Colonic mucosa (tissue), 4 donors: ENCODE measurements at regions not wholly inside any gene's neighbourhood (a gene's known extent, or its start where the extent isn't known, plus 50 kb on each side); places are given as distances from the start of the nearest gene placed in this dataset.

ENCODE experiments used
- DNase-seq: peaks from one replicate; pipeline ENCODE4 v3.0.0-alpha.2; 2020
- H3K27ac ChIP-seq: fragments of 200-600 bp; one replicate; pipeline ENCODE4 v1.8.0; 2021
- H3K27me3 ChIP-seq: fragments of 200-600 bp; one replicate; pipeline ENCODE4 v1.8.0; 2021
- H3K36me3 ChIP-seq: fragments of 200-600 bp; one replicate; pipeline ENCODE4 v1.8.0; 2021
- H3K4me1 ChIP-seq: fragments of 200-600 bp; one replicate; pipeline ENCODE4 v1.8.0; 2021; ENCODE audit warnings: mild to moderate bottlenecking
- H3K4me3 ChIP-seq: fragments of 200-600 bp; one replicate; pipeline ENCODE4 v1.8.0; 2021
- H3K9ac ChIP-seq, 2 donors: one replicate each; pipeline ENCODE4 v1.7.0; 2013; ENCODE audit warnings: control low read depth in 2 of 2, low read depth in 2 of 2, low read length in 2 of 2
- H3K9me3 ChIP-seq: fragments of 200-600 bp; one replicate; pipeline ENCODE4 v1.8.0; 2021
- intact Hi-C: fragments of 100-400 bp; cut with DNase I; formaldehyde crosslinking; loops from one replicate; pipeline ENCODE4 v1.14.1; 2022
- TF ChIP-seq, protein P1 (sequence below): fragments of 200-600 bp; IDR thresholded peaks from one replicate; pipeline ENCODE4 v1.8.0; 2022; ENCODE audit warnings: antibody characterized with exemption, mild to moderate bottlenecking
- donor health status: healthy.
- donor health status: DM: no; HTN: no; CAD: no.
- donor health status: DM: no; HTN: no; CAD: no.

GRCh38 chr12:83386527-83387264 is 700.0 kb downstream of the TMTC2 start:
- TF ChIP-seq, protein P1, sequence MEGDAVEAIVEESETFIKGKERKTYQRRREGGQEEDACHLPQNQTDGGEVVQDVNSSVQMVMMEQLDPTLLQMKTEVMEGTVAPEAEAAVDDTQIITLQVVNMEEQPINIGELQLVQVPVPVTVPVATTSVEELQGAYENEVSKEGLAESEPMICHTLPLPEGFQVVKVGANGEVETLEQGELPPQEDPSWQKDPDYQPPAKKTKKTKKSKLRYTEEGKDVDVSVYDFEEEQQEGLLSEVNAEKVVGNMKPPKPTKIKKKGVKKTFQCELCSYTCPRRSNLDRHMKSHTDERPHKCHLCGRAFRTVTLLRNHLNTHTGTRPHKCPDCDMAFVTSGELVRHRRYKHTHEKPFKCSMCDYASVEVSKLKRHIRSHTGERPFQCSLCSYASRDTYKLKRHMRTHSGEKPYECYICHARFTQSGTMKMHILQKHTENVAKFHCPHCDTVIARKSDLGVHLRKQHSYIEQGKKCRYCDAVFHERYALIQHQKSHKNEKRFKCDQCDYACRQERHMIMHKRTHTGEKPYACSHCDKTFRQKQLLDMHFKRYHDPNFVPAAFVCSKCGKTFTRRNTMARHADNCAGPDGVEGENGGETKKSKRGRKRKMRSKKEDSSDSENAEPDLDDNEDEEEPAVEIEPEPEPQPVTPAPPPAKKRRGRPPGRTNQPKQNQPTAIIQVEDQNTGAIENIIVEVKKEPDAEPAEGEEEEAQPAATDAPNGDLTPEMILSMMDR, result no peak
- DNase-seq, result no peak
- no peaks in the 10 kb centered on the region for H3K9me3 ChIP-seq
- H3K27ac ChIP-seq, result no peak overlapping the region
- no peaks in the 10 kb centered on the region for H3K4me1 ChIP-seq
- no peak overlapping the region for H3K4me3 ChIP-seq
- no peaks in the 10 kb centered on the region for H3K36me3 ChIP-seq
- no peaks in the 10 kb centered on the region for H3K27me3 ChIP-seq
- H3K9ac ChIP-seq, result no peak overlapping the region
- intact Hi-C loops, result no loop called here

GRCh38 chr12:83378186-83378727 is 691.6 kb downstream of the TMTC2 start:
- Histone ChIP-seq H3K4me3 (no peak overlapping the region), H3K9me3 (no peaks in the 10 kb centered on the region), H3K9ac (no peak overlapping the region), H3K27me3 (no peaks in the 10 kb centered on the region), H3K36me3 (no peaks in the 10 kb centered on the region), H3K4me1 (no peaks in the 10 kb centered on the region), H3K27ac (no peak overlapping the region)
- intact Hi-C loops, result no loop called here
- DNase-seq, result no peak
- TF ChIP-seq, protein P1, result no peak

DNA sequence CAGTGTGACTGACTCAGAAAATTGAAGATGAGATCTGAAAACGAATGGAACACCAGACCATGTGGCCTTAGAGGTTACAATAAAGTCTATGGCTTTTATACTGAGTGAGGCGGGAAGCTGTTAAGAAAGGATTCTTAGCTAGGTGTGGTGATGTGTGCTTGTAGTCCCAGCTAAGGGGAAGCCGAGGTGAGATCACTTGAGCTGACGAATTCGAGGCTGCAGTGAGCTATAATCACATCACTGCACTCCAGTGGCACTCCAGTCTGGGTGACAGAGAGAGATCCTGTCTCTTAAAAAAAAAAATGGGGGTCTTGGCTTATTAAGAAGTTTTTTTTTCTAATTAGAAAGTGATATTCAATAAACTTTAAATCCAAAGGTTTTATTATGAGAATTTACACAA is 678.6 kb downstream of the TMTC2 start:
- Histone ChIP-seq H3K9me3 (no peaks in the 10 kb centered on the region), H3K36me3 (no peaks in the 10 kb centered on the region), H3K9ac (no peak overlapping the region), H3K4me3 (no peak overlapping the region), H3K4me1 (no peaks in the 10 kb centered on the region), H3K27ac (no peak overlapping the region), H3K27me3 (no peaks in the 10 kb centered on the region)
- TF ChIP-seq, protein P1, result no peak
- intact Hi-C loops, result no loop called here
- DNase-seq, result no peak

DNA sequence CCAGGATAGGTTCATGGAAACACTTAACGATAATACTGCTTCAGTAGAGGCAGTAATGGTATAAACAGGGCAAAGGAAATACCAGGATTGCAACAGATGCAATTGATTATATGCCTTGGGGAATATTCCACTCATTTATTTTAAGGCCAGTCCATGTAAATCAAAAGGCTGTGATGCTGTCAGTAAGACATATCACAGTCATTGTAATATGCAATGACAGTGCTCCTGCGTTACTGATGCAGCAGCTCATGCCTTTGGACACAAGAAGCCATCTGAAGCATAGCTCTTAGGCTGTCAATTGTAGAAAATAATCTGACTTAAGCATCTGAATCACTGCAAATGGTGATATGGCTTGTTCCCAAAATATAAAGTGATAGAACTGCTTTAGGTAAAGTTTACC is 674.8 kb downstream of the TMTC2 start:
- intact Hi-C loops, result no loop called here
- TF ChIP-seq, protein P1, result no peak

GRCh38 chr12:83361071-83361470 is 674.4 kb downstream of the TMTC2 start:
- intact Hi-C loops, result no loop called here

More for the DNA sequence above, 674.8 kb downstream of the TMTC2 start:
- Histone ChIP-seq H3K4me3 (no peak overlapping the region), H3K27ac (no peak overlapping the region), H3K4me1 (no peaks in the 10 kb centered on the region), H3K36me3 (no peaks in the 10 kb centered on the region), H3K9ac (no peak overlapping the region), H3K9me3 (no peaks in the 10 kb centered on the region), H3K27me3 (no peaks in the 10 kb centered on the region)
- DNase-seq, result no peak

More at GRCh38 chr12:83361071-83361470, 674.4 kb downstream of the TMTC2 start:
- H3K9ac ChIP-seq, result no peak overlapping the region
- no peaks in the 10 kb centered on the region for H3K36me3 ChIP-seq
- no peak overlapping the region for H3K4me3 ChIP-seq
- H3K4me1 ChIP-seq, result no peaks in the 10 kb centered on the region
- no peak for DNase-seq
- H3K9me3 ChIP-seq, result no peaks in the 10 kb centered on the region
- H3K27me3 ChIP-seq, result no peaks in the 10 kb centered on the region
- H3K27ac ChIP-seq, result no peak overlapping the region
- TF ChIP-seq, protein P1, result no peak
